Erythroblast (primary cell): ENCODE measurements at regions not wholly inside any gene's neighbourhood (a gene's known extent, or its start where the extent isn't known, plus 50 kb on each side); places are given as distances from the start of the nearest gene placed in this dataset.

Source experiments
- GATA1 ChIP-seq: IDR thresholded peaks from 2 replicates; pipeline ENCODE4 v1.6.1; 2011; ENCODE audit warnings: low read depth, mild to moderate bottlenecking, control low read depth, low read length, moderate library complexity
- POLR2A ChIP-seq: IDR thresholded peaks from 2 replicates; pipeline ENCODE4 v1.6.1; 2011; ENCODE audit warnings: mild to moderate bottlenecking, low read length

GRCh38 chr22:48494968-48495750 lies 1332.5 kb downstream of the BRD1 start:
- TF ChIP-seq POLR2A (no peak), GATA1 (no peak)
